Liver (tissue), 8 donors: ENCODE measurements at regions not wholly inside any gene's neighbourhood (a gene's known extent, or its start where the extent isn't known, plus 50 kb on each side); places are given as distances from the start of the nearest gene placed in this dataset.

Experiments
- DNase-seq: peaks from one replicate; pipeline ENCODE4 v3.0.0-alpha.2; 2017; ENCODE audit warnings: low spot score
- H3K27ac ChIP-seq, 2 donors: one replicate each; pipeline ENCODE4 v1.7.0; 2013; ENCODE audit warnings: inconsistent platforms in 2 of 2, low read length in 2 of 2, control low read depth in 1 of 2, low read depth in 1 of 2, mild to moderate bottlenecking in 1 of 2
- H3K27me3 ChIP-seq, 4 donors: one replicate each; pipeline versions ENCODE4 v1.6.1 to v1.7.0; 2013; ENCODE audit warnings: low read length in 3 of 4, inconsistent platforms in 1 of 4, mild to moderate bottlenecking in 1 of 4, moderate library complexity in 1 of 4; ENCODE audit not compliant: control insufficient read depth in 4 of 4, insufficient read depth in 4 of 4
- H3K36me3 ChIP-seq, 4 donors: one replicate each; pipeline versions ENCODE4 v1.6.1 to v1.7.0; 2013; ENCODE audit warnings: low read length in 3 of 4, mild to moderate bottlenecking in 3 of 4, low read depth in 1 of 4, moderate library complexity in 1 of 4; ENCODE audit not compliant: control insufficient read depth in 4 of 4, insufficient read depth in 3 of 4
- H3K4me1 ChIP-seq, 4 donors: one replicate each; pipeline versions ENCODE4 v1.6.1 to v1.7.0; 2013; ENCODE audit warnings: low read length in 3 of 4, mild to moderate bottlenecking in 3 of 4, moderate library complexity in 1 of 4; ENCODE audit not compliant: control insufficient read depth in 4 of 4, insufficient read depth in 4 of 4
- H3K4me3 ChIP-seq, 3 donors: one replicate each; pipeline versions ENCODE4 v1.6.1 to v1.7.0; 2013; ENCODE audit warnings: low read length in 3 of 3, control low read depth in 1 of 3, low read depth in 1 of 3, mild to moderate bottlenecking in 1 of 3
- H3K9ac ChIP-seq, 2 donors: one replicate each; pipeline ENCODE4 v1.7.0; 2013; ENCODE audit warnings: low read length in 2 of 2, mild to moderate bottlenecking in 2 of 2, moderate library complexity in 2 of 2, control low read depth in 1 of 2, low read depth in 1 of 2
- H3K9me3 ChIP-seq, 4 donors: one replicate each; pipeline versions ENCODE4 v1.6.1 to v1.7.0; 2013; ENCODE audit warnings: low read length in 3 of 4; ENCODE audit not compliant: control insufficient read depth in 4 of 4
- ATF3 ChIP-seq: IDR thresholded peaks from 2 replicates; pipeline ENCODE4 v1.6.1; 2016; ENCODE audit warnings: antibody characterized with exemption
- CTCF ChIP-seq: fragments of 150-350 bp; IDR thresholded peaks from 2 replicates; pipeline ENCODE4 v1.5.1; 2017; ENCODE audit warnings: improper control_type of control experiment, low read depth, low read length; ENCODE audit not compliant: missing input control
- EGR1 ChIP-seq, 2 donors: IDR thresholded peaks; 2 replicates each; pipeline ENCODE4 v1.6.1; 2016 to 2018; ENCODE audit warnings: antibody characterized with exemption in 2 of 2, low read depth in 2 of 2
- FOXA1 ChIP-seq: IDR thresholded peaks from 2 replicates; pipeline ENCODE4 v1.6.1; 2016; ENCODE audit warnings: antibody characterized with exemption
- FOXA2 ChIP-seq: IDR thresholded peaks from 2 replicates; pipeline ENCODE4 v1.6.1; 2016; ENCODE audit warnings: antibody characterized with exemption
- GABPA ChIP-seq, 2 donors: IDR thresholded peaks in 1 of 2; conservative IDR thresholded peaks in 1 of 2; 2 replicates each; pipeline ENCODE4 v1.6.1; 2016; ENCODE audit warnings: antibody characterized with exemption in 2 of 2, mild to moderate bottlenecking in 1 of 2, moderate library complexity in 1 of 2
- HNF4A ChIP-seq, 2 donors: conservative IDR thresholded peaks; 2 replicates each; pipeline ENCODE4 v1.6.1; 2016; ENCODE audit warnings: antibody characterized with exemption in 2 of 2, mild to moderate bottlenecking in 2 of 2
- HNF4G ChIP-seq: IDR thresholded peaks from 2 replicates; pipeline ENCODE4 v1.6.1; 2016; ENCODE audit warnings: antibody characterized with exemption
- JUND ChIP-seq, 2 donors: IDR thresholded peaks; 2 replicates each; pipeline ENCODE4 v1.6.1; 2016; ENCODE audit warnings: antibody characterized with exemption in 2 of 2
- MAX ChIP-seq: IDR thresholded peaks from 2 replicates; pipeline ENCODE4 v1.6.1; 2016; ENCODE audit warnings: antibody characterized with exemption
- NR2F2 ChIP-seq: IDR thresholded peaks from 2 replicates; pipeline ENCODE4 v1.6.1; 2016; ENCODE audit warnings: antibody characterized with exemption
- RAD21 ChIP-seq, 2 donors: IDR thresholded peaks; 2 replicates each; pipeline ENCODE4 v1.6.1; 2016; ENCODE audit warnings: antibody characterized with exemption in 2 of 2, mild to moderate bottlenecking in 2 of 2
- REST ChIP-seq: IDR thresholded peaks from 2 replicates; pipeline ENCODE4 v1.6.1; 2016; ENCODE audit warnings: antibody characterized with exemption, mild to moderate bottlenecking
- RXRA ChIP-seq, 2 donors: IDR thresholded peaks; 2 replicates each; pipeline ENCODE4 v1.6.1; 2017 to 2018; ENCODE audit warnings: antibody characterized with exemption in 2 of 2, mild to moderate bottlenecking in 1 of 2
- SP1 ChIP-seq: IDR thresholded peaks from 2 replicates; pipeline ENCODE4 v1.6.1; 2018; ENCODE audit warnings: antibody characterized with exemption, mild to moderate bottlenecking
- TAF1 ChIP-seq: conservative IDR thresholded peaks from 2 replicates; pipeline ENCODE4 v1.6.1; 2016; ENCODE audit warnings: antibody characterized with exemption, mild to moderate bottlenecking
- ZBTB33 ChIP-seq: IDR thresholded peaks from 2 replicates; pipeline ENCODE4 v1.6.1; 2016; ENCODE audit warnings: antibody characterized with exemption
- WGBS: extraction: QIAGEN DNeasy Blood & Tissue Kit; methylation state at CpG from one replicate; pipeline ENCODE4 v1.1.7; 2013; 5-methylcytosine and 5-hydroxymethylcytosine counted together
- donor health status: healthy.
- donor health status: healthy.
- donor health status: healthy.
- donor health status: healthy.
- donor health status: healthy.

GRCh38 chrX:46294234-46294633, 251.0 kb downstream of the ZNF674 start:
- H3K36me3 ChIP-seq = no peaks in the 10 kb centered on the region
- no peaks in the 10 kb centered on the region for H3K27me3 ChIP-seq
- no peak overlapping the region for H3K27ac ChIP-seq
- H3K9me3 ChIP-seq = no peaks in the 10 kb centered on the region
- no peak overlapping the region for H3K4me3 ChIP-seq
- no peaks in the 10 kb centered on the region for H3K4me1 ChIP-seq
- TF ChIP-seq REST (no peak), ZBTB33 (no peak), RAD21 (IDR thresholded peaks at IDR 0.05) (no peak), EGR1 (IDR thresholded peaks at IDR 0.05; ENCODE audit: low read depth in 2 of 2) (no peak), TAF1 (no peak), NR2F2 (no peak), HNF4A (conservative IDR thresholded peaks at IDR 0.05) (no peak), CTCF (no peak), ATF3 (no peak), MAX (no peak), FOXA1 (no peak)
- no peak overlapping the region for H3K9ac ChIP-seq
- no peak for DNase-seq

- Histone ChIP-seq H3K27ac (no peak overlapping the region), H3K9ac (no peak overlapping the region), H3K4me3 (no peak overlapping the region), H3K9me3 (no peaks in the 10 kb centered on the region), H3K4me1 (no peaks in the 10 kb centered on the region), H3K36me3 (no peaks in the 10 kb centered on the region), H3K27me3 (no peaks in the 10 kb centered on the region)
- 71% methylated on average over 3 of the region's 3 CpGs for WGBS
- DNase-seq = no peak
- TF ChIP-seq GABPA (IDR thresholded peaks at IDR 0.05 in 1 of 2, conservative IDR thresholded peaks at IDR 0.05 in 1 of 2) (no peak), FOXA1 (no peak), RAD21 (IDR thresholded peaks at IDR 0.05) (no peak), RXRA (IDR thresholded peaks at IDR 0.05) (no peak), NR2F2 (no peak), JUND (IDR thresholded peaks at IDR 0.05) (no peak), TAF1 (no peak), HNF4G (no peak), REST (no peak), FOXA2 (no peak), ZBTB33 (no peak), EGR1 (IDR thresholded peaks at IDR 0.05; ENCODE audit: low read depth in 2 of 2) (no peak), HNF4A (conservative IDR thresholded peaks at IDR 0.05) (no peak), SP1 (no peak), ATF3 (no peak)
These were observed 265.3 kb downstream of the ZNF674 start for GRCh38 chrX:46279925-46280313.
